ENCODE measurements at regions not wholly inside any gene's neighbourhood (a gene's known extent, or its start where the extent isn't known, plus 50 kb on each side); places are given as distances from the start of the nearest gene placed in this dataset.

DNA sequence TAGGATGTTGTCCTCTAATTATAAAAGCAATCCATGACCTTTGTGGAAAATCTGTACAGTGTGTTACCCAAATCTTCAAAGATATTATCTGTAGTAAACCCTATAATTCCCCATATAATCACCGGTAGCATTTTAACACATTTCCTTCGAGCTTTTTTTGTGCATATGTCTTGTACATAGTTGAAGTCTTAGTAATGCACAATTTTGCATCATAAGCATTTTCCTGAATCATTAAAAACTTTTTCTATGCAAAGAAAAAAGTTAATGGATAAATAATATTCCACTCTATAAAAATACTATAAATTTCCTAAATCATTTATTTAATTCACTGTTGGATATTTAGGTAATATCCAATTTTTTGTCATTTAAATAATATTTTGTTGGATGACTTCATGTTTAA lies 201.7 kb downstream of the RRAGC start:
- TF ChIP-seq FOXP2 (optimal IDR thresholded peaks at IDR 0.05; ENCODE audit: borderline replicate concordance, extremely low read depth, extremely low read length, insufficient read depth), result no peak
- no peak for TF ChIP-seq SIN3A (IDR thresholded peaks at IDR 0.05; ENCODE audit: borderline replicate concordance, insufficient read depth, low read length)
- TF ChIP-seq POLR2AphosphoS5 (IDR thresholded peaks at IDR 0.05; ENCODE audit: low read depth, low read length), result no peak
- TF ChIP-seq, protein P1, sequence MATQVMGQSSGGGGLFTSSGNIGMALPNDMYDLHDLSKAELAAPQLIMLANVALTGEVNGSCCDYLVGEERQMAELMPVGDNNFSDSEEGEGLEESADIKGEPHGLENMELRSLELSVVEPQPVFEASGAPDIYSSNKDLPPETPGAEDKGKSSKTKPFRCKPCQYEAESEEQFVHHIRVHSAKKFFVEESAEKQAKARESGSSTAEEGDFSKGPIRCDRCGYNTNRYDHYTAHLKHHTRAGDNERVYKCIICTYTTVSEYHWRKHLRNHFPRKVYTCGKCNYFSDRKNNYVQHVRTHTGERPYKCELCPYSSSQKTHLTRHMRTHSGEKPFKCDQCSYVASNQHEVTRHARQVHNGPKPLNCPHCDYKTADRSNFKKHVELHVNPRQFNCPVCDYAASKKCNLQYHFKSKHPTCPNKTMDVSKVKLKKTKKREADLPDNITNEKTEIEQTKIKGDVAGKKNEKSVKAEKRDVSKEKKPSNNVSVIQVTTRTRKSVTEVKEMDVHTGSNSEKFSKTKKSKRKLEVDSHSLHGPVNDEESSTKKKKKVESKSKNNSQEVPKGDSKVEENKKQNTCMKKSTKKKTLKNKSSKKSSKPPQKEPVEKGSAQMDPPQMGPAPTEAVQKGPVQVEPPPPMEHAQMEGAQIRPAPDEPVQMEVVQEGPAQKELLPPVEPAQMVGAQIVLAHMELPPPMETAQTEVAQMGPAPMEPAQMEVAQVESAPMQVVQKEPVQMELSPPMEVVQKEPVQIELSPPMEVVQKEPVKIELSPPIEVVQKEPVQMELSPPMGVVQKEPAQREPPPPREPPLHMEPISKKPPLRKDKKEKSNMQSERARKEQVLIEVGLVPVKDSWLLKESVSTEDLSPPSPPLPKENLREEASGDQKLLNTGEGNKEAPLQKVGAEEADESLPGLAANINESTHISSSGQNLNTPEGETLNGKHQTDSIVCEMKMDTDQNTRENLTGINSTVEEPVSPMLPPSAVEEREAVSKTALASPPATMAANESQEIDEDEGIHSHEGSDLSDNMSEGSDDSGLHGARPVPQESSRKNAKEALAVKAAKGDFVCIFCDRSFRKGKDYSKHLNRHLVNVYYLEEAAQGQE (IDR thresholded peaks at IDR 0.05; ENCODE audit: insufficient read depth in 1 of 2, low read depth in 2 of 2, low read length in 2 of 2), result no peak
- no peak for TF ChIP-seq TAF1 (IDR thresholded peaks at IDR 0.05; ENCODE audit: borderline replicate concordance, insufficient read depth, low read length)

DNA sequence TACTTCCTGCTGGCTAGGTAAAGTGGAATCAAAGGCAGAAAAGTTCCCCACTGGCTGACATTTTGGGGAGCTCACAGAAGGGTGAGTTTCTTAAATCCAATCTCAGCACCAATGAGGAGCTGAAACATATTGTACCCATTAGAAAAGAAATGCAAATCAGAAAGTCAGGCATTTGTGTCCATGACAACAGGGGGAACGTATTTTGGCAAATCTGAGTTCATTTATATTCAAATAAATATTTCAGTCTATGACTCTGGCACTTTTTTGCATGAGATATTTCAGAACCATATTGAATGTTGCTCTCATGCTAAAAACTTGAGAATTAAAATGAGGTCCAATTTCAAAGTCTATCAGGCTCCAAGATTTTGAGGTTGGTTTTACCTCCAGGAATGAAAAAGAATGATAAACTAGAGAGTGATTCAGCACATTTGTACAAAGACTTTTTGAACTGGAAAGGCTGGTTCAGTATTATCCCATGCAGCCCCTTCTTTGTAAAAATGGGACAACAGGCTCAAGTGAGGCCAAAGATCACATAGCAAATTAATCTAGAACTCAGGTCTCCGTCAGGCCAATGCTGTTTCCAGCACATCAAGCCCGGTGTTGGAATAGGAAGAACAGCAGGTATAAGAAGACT lies 202.2 kb downstream of the RRAGC start:
- TF ChIP-seq TAF1 (IDR thresholded peaks at IDR 0.05; ENCODE audit: borderline replicate concordance, insufficient read depth, low read length) (no peak), SIN3A (IDR thresholded peaks at IDR 0.05; ENCODE audit: borderline replicate concordance, insufficient read depth, low read length) (no peak), POLR2AphosphoS5 (IDR thresholded peaks at IDR 0.05; ENCODE audit: low read depth, low read length) (no peak), FOXP2 (optimal IDR thresholded peaks at IDR 0.05; ENCODE audit: borderline replicate concordance, extremely low read depth, extremely low read length, insufficient read depth) (no peak)
- TF ChIP-seq, protein P1 (IDR thresholded peaks at IDR 0.05; ENCODE audit: insufficient read depth in 1 of 2, low read depth in 2 of 2, low read length in 2 of 2), result no peak

DNA sequence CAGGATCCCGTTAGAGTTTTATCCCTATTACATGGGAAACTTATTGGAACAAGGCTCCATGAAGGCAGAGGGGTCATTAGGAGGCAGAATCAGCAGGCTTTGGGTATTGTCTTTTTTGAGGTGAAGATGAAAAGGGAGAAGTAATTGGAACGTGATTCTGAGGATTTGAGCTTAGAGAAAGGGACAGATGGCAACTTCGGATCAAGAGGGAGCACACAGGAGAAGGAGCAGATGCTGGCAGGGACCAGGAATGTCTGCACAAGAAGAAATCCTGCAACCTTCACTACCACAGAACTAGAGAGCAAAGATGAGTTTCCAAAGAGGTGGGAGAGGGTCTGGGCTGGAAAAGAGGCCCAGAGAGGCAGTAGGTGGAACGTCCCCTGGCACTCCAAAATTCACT lies 202.8 kb downstream of the RRAGC start:
- TF ChIP-seq FOXP2 (optimal IDR thresholded peaks at IDR 0.05; ENCODE audit: borderline replicate concordance, extremely low read depth, extremely low read length, insufficient read depth) (no peak), TAF1 (IDR thresholded peaks at IDR 0.05; ENCODE audit: borderline replicate concordance, insufficient read depth, low read length) (no peak), POLR2AphosphoS5 (IDR thresholded peaks at IDR 0.05; ENCODE audit: low read depth, low read length) (no peak), SIN3A (IDR thresholded peaks at IDR 0.05; ENCODE audit: borderline replicate concordance, insufficient read depth, low read length) (no peak)
- TF ChIP-seq, protein P1 (IDR thresholded peaks at IDR 0.05; ENCODE audit: insufficient read depth in 1 of 2, low read depth in 2 of 2, low read length in 2 of 2), result no peak

DNA sequence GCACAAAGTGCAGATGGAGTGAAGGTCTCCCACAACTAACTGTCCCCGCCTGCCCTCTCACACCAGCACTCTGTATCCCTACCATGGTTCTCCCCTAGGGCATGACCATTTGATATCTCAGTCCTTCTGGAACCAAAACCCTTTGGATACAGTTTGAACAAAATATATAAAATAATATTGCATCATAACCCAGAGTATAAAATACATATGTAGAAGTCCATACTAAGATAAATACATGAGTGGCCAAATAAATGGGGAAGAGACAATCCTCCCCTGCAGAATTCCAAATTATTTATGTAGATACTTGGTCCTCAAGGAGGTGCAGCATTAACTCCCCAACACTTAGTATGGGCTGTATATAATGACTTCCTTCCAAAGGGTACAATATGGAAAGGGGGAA lies 207.4 kb downstream of the RRAGC start:
- TF ChIP-seq POLR2AphosphoS5 (IDR thresholded peaks at IDR 0.05; ENCODE audit: low read depth, low read length) (no peak), SIN3A (IDR thresholded peaks at IDR 0.05; ENCODE audit: borderline replicate concordance, insufficient read depth, low read length) (no peak), FOXP2 (optimal IDR thresholded peaks at IDR 0.05; ENCODE audit: borderline replicate concordance, extremely low read depth, extremely low read length, insufficient read depth) (no peak), TAF1 (IDR thresholded peaks at IDR 0.05; ENCODE audit: borderline replicate concordance, insufficient read depth, low read length) (no peak)
- TF ChIP-seq, protein P1 (IDR thresholded peaks at IDR 0.05; ENCODE audit: insufficient read depth in 1 of 2, low read depth in 2 of 2, low read length in 2 of 2), result no peak

Data from PFSK-1 (cell line).